GM12865 (cell line): ENCODE measurements at regions not wholly inside any gene's neighbourhood (a gene's known extent, or its start where the extent isn't known, plus 50 kb on each side); places are given as distances from the start of the nearest gene placed in this dataset.

Experiments
- DNase-seq: peaks from one replicate; pipeline ENCODE4 v3.0.0; 2010; ENCODE audit warnings: low read depth
- H3K4me3 ChIP-seq: 2 replicates; pipeline ENCODE4 v1.5.1; 2011; ENCODE audit warnings: mild to moderate bottlenecking, low read depth, low read length, control low read depth
- TF ChIP-seq, protein P1 (sequence below): IDR thresholded peaks from 2 replicates; pipeline ENCODE4 v1.5.1; 2011; ENCODE audit warnings: low read length, control low read depth, low read depth, inconsistent platforms; ENCODE audit not compliant: insufficient read depth; ENCODE audit errors: missing control alignments

DNA sequence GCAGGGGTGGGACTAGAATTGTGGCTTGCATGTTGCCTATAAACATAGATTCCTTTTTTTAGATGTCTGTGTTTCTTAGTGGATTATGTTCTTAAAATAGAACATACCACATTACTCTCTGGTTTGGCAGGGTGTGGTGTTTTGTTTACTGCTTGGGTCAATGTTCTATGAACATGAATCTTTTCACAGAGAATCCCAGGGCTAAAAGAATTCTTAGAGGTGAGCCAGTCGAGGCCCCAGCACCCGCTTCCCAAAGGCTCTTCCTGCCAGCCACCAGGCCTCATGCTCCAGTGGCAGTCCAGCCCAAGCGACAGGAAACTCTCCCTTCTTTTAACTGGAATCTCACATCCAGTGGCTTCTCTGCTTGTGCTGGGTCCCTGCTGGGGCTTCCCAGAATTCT is 126.6 kb downstream of the C9orf152 start:
- TF ChIP-seq, protein P1, sequence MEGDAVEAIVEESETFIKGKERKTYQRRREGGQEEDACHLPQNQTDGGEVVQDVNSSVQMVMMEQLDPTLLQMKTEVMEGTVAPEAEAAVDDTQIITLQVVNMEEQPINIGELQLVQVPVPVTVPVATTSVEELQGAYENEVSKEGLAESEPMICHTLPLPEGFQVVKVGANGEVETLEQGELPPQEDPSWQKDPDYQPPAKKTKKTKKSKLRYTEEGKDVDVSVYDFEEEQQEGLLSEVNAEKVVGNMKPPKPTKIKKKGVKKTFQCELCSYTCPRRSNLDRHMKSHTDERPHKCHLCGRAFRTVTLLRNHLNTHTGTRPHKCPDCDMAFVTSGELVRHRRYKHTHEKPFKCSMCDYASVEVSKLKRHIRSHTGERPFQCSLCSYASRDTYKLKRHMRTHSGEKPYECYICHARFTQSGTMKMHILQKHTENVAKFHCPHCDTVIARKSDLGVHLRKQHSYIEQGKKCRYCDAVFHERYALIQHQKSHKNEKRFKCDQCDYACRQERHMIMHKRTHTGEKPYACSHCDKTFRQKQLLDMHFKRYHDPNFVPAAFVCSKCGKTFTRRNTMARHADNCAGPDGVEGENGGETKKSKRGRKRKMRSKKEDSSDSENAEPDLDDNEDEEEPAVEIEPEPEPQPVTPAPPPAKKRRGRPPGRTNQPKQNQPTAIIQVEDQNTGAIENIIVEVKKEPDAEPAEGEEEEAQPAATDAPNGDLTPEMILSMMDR: no peak
- peak; percentile 26 for DNase-seq
- no peak overlapping the region for H3K4me3 ChIP-seq

DNA sequence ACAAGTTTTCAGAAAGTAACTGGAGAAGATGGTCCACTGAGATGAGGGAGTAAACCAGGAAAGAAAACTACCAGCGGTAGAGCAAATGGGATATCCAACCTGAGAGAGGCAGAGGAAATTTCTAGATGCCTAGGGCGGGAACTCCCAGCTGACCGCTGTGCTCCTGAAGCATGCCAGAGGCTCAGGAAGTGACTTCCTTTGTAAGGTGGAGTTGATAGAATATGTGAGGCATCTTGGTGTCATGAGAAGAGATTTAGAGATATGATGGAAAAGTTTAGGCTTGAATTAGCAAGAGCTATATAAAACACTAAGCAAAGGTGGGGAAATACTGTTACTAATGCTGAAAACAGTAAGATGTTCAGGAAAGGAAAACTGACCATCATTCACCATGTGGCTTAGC is 124.1 kb downstream of the C9orf152 start:
- no peak overlapping the region for H3K4me3 ChIP-seq
- TF ChIP-seq, protein P1: no peak
- no peak for DNase-seq

DNA sequence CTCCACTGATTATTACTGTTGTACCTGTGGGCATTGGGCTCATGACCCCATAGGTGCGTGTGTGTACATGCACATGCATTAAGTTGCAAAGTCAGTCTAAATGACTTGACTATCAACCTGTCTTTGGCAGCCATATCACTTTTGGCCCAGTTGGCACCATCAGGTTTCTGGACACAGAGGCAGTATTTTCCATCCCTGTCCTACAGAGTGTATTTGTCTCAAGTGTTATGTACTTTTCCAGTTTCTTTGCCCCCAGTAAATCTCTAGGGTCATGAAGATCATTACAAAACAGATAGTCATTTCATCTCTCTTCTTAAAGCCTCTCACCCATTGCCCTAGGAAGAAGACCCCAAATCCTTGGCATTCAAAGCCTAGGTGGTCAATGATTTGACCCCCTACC is 121.4 kb downstream of the C9orf152 start:
- no peak for DNase-seq
- no peak overlapping the region for H3K4me3 ChIP-seq
- TF ChIP-seq, protein P1: no peak

DNA sequence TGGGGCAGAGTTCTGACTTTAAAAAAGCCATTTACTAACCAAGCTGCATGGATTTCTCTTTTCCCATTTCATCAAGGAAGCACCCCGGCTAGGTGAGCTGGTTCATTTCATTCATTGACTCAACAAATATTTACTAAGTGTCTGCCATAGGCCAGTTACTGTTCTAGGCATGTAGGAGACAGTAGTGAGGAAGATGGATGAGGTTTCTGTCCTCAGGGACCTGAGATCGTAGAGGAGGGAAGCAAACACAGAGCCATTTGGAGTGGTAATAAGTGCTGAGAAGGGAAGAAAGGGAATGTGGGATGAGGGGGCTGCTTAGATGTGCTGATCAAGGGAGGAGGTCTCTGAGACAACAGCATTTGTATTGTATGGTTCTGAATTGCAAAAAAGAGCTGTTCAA is 120.4 kb downstream of the C9orf152 start:
- H3K4me3 ChIP-seq: no peak overlapping the region
- DNase-seq: no peak
- TF ChIP-seq, protein P1: no peak

GRCh38 chr9:110088099-110088498 is 119.9 kb downstream of the C9orf152 start:
- H3K4me3 ChIP-seq: no peak overlapping the region
- TF ChIP-seq, protein P1: no peak
- DNase-seq: peak; percentile 37

GRCh38 chr9:110089681-110090370 is 118.1 kb downstream of the C9orf152 start:
- TF ChIP-seq, protein P1: no peak
- H3K4me3 ChIP-seq: no peak overlapping the region
- no peak for DNase-seq

- H3K4me3 ChIP-seq: no peak overlapping the region
- TF ChIP-seq, protein P1: no peak
- no peak for DNase-seq
These were observed 115.2 kb downstream of the C9orf152 start for GRCh38 chr9:110092792-110093191.
